ENCODE measurements at regions not wholly inside any gene's neighbourhood (a gene's known extent, or its start where the extent isn't known, plus 50 kb on each side); places are given as distances from the start of the nearest gene placed in this dataset.

DNA sequence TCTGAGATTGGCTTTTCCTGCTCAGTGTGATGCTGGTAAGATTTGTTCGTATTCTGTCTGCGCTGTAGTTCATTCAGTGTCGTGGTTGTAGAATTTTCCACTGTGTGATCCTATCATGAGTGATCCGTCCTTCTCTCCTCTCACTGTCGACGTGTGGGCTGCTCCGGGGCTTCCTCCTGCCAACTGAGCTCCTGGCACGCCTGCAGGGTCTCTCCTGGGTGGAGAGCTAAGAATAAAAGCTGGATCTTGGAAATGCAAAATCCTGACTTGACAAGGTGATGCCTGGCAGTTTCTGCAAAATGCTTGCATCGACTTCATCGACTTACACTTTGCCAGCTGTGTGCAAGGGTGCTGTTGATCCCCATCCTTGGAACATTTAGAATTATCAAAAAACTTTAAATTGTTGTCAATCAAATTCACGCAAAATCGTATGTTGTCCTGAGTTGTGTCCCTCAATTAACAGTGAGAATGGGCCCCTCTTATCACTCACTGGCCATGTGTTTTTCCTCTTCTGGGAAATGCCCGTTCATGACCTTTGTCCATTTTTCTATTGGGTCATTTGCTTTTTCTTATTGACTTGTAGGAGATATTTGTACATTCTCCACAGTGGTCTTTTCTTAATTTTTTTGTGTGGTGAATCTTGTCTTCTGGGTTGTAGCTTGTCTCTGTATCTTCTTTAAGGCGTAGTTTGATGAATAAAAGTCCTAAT, 125.5 kb downstream of the CRYAA start:
- H3K4me3 ChIP-seq (ENCODE audit: low read depth, low read length) = no peak overlapping the region
- TF ChIP-seq, protein P1, sequence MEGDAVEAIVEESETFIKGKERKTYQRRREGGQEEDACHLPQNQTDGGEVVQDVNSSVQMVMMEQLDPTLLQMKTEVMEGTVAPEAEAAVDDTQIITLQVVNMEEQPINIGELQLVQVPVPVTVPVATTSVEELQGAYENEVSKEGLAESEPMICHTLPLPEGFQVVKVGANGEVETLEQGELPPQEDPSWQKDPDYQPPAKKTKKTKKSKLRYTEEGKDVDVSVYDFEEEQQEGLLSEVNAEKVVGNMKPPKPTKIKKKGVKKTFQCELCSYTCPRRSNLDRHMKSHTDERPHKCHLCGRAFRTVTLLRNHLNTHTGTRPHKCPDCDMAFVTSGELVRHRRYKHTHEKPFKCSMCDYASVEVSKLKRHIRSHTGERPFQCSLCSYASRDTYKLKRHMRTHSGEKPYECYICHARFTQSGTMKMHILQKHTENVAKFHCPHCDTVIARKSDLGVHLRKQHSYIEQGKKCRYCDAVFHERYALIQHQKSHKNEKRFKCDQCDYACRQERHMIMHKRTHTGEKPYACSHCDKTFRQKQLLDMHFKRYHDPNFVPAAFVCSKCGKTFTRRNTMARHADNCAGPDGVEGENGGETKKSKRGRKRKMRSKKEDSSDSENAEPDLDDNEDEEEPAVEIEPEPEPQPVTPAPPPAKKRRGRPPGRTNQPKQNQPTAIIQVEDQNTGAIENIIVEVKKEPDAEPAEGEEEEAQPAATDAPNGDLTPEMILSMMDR (IDR thresholded peaks at IDR 0.05; ENCODE audit: insufficient read depth, low read depth, low read length) = no peak
- no peak for DNase-seq (ENCODE audit: low read depth)

DNA sequence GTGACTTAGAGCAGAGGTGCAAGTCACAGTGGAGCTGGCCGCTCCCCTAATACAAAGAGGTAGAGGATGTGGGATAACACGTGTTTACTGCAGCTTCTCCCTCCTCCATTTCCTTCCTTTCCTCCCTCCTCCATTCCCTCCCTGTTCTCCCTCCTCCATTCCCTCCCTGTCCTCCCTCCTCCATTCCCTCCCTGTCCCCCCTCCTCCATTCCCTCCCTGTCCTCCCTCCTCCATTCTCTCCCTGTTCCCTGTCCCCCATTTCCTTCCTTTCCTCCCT, 124.0 kb downstream of the CRYAA start:
- DNase-seq (ENCODE audit: low read depth) = no peak
- TF ChIP-seq, protein P1 (IDR thresholded peaks at IDR 0.05; ENCODE audit: insufficient read depth, low read depth, low read length) = no peak
- H3K4me3 ChIP-seq (ENCODE audit: low read depth, low read length) = no peak overlapping the region

DNA sequence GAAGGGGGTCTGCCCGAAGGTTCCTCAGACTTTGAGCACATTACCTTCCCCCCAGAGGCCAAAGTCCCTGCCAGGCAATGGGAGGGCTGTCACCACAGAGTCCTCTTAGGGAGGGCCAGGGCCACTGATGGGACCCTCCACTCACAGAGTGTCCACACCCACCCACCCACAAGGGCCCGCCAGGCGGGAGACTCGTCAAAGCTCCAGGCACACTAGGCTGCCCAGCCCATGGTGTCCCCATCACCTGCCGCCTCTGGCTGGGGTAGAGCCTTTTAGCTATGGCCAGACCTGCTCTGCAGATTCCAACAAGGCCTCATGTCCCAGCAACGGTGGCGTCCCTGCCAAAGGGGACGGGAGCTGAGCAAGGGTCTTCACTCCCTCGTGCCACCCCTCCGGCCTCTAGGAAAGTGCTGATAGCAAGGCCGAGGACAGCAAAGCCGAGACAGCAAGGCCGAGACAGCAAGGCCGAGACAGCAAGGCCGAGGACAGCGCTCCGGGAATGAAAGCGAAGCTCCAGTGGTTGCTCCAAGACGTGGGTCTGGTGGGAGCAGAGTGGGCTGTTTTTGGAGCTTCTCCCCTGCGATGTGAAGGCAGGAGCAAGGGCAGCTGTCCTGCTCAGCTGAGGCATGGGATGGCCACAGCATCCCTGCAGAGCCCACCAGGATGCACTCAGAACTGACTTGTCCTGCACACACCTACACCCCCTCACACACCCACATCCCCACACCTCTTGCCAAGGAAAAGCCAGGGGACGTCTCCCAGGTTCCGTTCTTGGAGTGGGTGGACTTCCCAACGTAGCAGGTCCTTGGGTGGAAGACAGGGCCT, 123.4 kb downstream of the CRYAA start:
- DNase-seq (ENCODE audit: low read depth) = no peak
- TF ChIP-seq, protein P1 (IDR thresholded peaks at IDR 0.05; ENCODE audit: insufficient read depth, low read depth, low read length) = no peak
- H3K4me3 ChIP-seq (ENCODE audit: low read depth, low read length) = no peak overlapping the region

DNA sequence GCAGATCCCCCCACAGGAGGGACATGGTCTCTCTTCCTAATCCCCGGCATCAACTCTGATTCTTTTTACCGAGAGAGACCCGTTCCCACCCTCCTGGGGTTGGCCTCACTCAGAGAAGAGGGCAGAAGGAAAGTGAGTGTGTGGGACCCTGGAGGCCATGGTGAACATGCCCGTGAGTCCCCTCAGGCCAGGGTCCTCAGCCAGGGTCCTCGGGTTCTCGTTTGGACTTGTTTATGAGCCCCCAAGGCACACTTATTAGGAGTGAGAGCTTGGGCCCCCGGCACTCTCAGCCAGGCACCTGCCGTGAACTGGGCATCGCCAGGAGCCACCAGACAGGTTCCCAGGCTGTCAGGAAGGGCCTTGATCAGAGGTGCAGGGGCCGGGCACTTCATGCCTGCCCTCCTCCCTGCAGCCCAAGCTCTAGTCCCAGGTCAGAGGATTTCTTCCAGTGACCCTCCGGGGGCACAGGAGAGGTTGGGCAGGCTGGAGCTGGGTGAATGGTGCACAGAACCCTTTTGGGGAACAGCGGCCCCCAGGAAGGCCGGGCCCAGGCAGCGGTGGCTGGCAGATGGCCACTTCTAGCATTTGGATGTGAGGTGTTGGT, 122.6 kb downstream of the CRYAA start:
- DNase-seq (ENCODE audit: low read depth) = no peak
- no peak overlapping the region for H3K4me3 ChIP-seq (ENCODE audit: low read depth, low read length)
- TF ChIP-seq, protein P1 (IDR thresholded peaks at IDR 0.05; ENCODE audit: insufficient read depth, low read depth, low read length) = no peak

DNA sequence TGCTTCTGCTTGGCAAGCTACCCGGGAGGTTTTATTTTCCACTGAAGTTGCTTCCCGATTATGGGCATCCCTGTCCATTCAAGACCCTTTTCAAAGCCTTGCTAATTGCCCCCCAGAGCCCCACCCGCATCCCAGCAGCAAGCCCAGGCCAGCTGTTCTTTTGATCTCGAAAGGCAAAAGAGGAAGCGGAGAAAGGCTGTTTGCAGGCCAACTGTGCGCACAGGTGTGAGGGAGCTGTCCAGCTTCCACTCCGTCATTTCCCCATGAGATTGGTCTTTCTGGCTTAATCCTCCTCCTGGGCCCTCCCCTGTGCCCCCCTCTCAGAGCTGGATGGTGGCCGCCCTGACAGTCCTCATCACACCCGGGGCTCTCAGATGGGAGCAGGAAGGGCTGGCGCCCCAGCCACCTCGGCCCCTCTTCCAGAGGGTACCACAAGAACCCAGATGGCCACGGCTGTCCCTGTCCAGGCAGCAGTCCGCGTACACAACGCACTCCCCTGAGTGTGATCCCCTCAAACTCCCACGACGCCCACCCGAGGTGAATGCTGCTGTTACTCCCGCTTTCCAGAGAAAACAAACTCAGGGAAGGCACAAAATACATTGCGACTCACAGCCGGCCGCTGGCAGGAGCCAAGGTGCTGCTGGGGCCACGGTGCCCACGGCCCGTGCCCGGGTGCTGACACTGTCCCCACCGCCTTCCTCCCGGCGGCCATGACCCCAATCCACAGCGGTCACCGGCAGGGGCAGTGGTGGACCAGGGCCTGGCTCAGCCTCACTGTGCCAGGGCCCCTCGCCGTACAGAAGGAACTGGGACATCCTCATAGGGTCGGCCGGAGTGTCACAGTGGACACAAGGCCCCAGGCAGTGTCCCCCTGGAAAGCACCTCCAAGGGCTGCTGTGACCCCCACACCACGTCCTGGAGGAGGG, 121.9 kb downstream of the CRYAA start:
- H3K4me3 ChIP-seq (ENCODE audit: low read depth, low read length) = no peak overlapping the region
- TF ChIP-seq, protein P1 (IDR thresholded peaks at IDR 0.05; ENCODE audit: insufficient read depth, low read depth, low read length) = no peak
- DNase-seq (ENCODE audit: low read depth) = no peak

DNA sequence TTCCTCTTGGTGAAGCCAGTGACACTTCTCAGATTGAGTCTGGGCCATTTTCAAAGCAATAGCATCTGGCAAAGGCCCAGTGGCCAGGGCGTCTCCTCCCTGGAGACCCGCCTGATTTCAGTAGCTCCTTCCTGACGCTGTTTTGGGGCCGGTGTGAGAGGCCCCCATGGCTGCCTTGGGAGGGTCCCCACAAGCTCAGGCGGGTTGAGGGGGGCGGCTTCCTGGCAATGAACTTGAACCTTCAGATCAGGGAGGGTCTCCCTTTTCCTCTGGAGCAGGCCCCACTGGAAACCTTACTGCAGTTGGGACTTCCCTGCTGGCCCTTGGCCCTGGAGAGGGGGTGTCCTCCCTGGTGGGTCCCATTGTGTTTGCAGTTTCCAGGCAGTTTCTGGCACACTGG, 121.2 kb downstream of the CRYAA start:
- TF ChIP-seq, protein P1 (IDR thresholded peaks at IDR 0.05; ENCODE audit: insufficient read depth, low read depth, low read length) = no peak
- no peak for DNase-seq (ENCODE audit: low read depth)
- H3K4me3 ChIP-seq (ENCODE audit: low read depth, low read length) = no peak overlapping the region
